ENCODE measurements at regions not wholly inside any gene's neighbourhood (a gene's known extent, or its start where the extent isn't known, plus 50 kb on each side); places are given as distances from the start of the nearest gene placed in this dataset.

- TF ChIP-seq NR1H2 (CRISPR knock-in tag; IDR thresholded peaks at IDR 0.05): no peak
- no peak for TF ChIP-seq ZNF532 (CRISPR knock-in tag; IDR thresholded peaks at IDR 0.05; ENCODE audit: borderline replicate concordance)
- no peak for TF ChIP-seq ZMAT4 (CRISPR knock-in tag; IDR thresholded peaks at IDR 0.05)
- TF ChIP-seq HMGXB4 (CRISPR knock-in tag; IDR thresholded peaks at IDR 0.05): no peak
- TF ChIP-seq PRDM15 (CRISPR knock-in tag; IDR thresholded peaks at IDR 0.05): no peak
- no peak for TF ChIP-seq FOXP4 (CRISPR knock-in tag; IDR thresholded peaks at IDR 0.05)
- TF ChIP-seq E2F5 (CRISPR knock-in tag; IDR thresholded peaks at IDR 0.05): no peak
- TF ChIP-seq NR2C2 (CRISPR knock-in tag; IDR thresholded peaks at IDR 0.05): no peak
- TF ChIP-seq ETV6 (CRISPR knock-in tag; IDR thresholded peaks at IDR 0.05): no peak
- TF ChIP-seq OVOL2 (CRISPR knock-in tag; IDR thresholded peaks at IDR 0.05; ENCODE audit: borderline replicate concordance): no peak
- no peak for TF ChIP-seq TEAD4 (CRISPR knock-in tag; IDR thresholded peaks at IDR 0.05)
- TF ChIP-seq ZNF317 (CRISPR knock-in tag; IDR thresholded peaks at IDR 0.05; ENCODE audit: borderline replicate concordance, low read depth): no peak
- ChIA-PET CTCF (no interaction called here), POLR2A (no interaction called here)
- ATAC-seq (no peak), DNase-seq (ENCODE audit: low spot score) (no peak)
- no peaks in the 10 kb centered on the region for H3K9me3 Mint-ChIP-seq
- no peaks in the 10 kb centered on the region for H3K4me1 Mint-ChIP-seq
- no peaks in the 10 kb centered on the region for H3K27me3 Mint-ChIP-seq (ENCODE audit: low read depth)
- no peak overlapping the region for H3K27ac Mint-ChIP-seq
- H3K4me3 Mint-ChIP-seq: no peak overlapping the region
- H3K36me3 Mint-ChIP-seq: no peaks in the 10 kb centered on the region
These were observed 313.1 kb upstream of the PIK3R1 start for GRCh38 chr5:67902497-67902830.

All from WTC11 (cell line).